ENCODE measurements at regions not wholly inside any gene's neighbourhood (a gene's known extent, or its start where the extent isn't known, plus 50 kb on each side); places are given as distances from the start of the nearest gene placed in this dataset.

DNA sequence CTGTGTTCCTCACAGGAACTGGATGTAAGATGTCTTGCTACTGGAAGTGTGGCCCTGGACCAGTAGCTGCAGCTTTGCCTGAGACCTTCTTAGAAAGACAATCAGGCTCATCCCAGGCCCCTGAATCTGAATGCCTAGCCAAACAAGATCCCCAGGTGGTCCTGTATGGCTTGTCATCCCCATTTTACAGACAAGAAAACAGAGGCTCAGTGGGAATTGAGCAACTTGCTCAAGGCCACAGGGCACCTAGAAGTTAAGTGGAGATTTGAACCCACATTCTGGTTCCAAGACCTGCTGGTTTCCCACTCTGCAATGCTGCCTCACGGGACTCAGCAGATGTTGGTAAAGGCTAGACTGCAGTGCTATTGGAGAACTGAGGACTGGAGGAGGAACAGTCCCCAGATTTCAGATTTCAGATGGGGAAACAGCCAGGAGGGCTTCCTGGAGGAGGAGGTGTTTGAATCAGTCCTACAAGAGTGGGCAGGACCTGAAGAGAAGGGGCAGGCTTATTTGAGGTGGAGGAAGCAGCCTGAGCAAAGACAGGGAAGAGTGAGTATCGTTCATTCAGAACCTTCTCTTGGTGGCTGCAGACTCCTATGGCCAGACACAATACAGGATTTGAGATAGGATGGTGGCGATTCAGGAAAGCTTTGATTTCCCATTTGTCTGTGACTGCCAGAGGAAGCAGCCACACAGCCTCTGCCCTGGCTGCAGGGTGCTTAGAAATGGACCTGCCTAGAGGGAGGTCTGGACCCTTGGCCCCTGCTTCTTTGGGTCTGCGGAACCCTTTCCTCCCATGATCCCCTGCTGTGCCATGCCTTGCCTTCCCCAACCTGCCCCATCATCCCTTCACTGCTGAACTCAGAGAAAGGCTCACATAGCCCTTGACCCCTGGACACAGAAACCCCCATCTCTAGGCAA is 233.4 kb upstream of the NLRP1 start:
- no peak for DNase-seq (ENCODE audit: low read depth in 1 of 2, low spot score in 1 of 2)

GRCh38 chr17:5819396-5819795 is 235.1 kb upstream of the NLRP1 start:
- no peak for DNase-seq (ENCODE audit: low read depth in 1 of 2, low spot score in 1 of 2)

DNA sequence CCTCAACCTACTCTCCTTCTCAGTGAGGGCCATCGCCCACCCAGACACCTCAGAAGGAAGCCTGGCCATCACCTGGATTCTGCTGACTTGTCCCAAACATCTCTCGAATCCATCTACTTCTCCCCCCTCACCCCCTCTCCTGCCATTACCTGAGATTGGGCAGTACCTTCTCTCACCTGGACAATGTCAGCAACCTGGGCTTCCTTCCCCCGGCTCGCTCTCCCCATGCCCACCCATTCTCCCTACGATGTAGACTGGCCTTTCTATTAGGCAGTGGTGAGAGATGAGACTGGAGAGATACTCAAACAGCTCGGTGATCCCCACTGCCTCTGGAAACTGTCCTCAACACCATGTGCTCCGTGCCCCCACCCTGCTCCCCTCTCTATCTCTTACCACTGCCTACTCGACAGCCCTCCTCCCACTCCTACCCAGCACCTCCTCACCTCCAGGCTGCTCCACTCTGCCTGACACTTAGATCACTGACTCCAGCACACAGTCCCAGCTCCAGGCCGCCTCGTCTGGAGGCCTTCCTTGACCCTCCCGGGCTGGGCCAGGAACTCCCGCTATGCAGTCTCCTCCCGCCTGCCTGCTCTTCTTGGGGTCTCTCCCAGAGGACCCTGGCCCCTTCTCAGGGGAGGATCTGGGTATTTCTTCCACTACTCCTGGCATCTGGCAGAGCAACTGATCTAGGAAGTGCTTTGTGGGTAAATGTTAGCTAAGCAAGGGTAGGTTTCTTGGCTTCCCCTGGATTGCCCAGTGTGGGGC is 235.8 kb upstream of the NLRP1 start:
- no peak for DNase-seq (ENCODE audit: low read depth in 1 of 2, low spot score in 1 of 2)

DNA sequence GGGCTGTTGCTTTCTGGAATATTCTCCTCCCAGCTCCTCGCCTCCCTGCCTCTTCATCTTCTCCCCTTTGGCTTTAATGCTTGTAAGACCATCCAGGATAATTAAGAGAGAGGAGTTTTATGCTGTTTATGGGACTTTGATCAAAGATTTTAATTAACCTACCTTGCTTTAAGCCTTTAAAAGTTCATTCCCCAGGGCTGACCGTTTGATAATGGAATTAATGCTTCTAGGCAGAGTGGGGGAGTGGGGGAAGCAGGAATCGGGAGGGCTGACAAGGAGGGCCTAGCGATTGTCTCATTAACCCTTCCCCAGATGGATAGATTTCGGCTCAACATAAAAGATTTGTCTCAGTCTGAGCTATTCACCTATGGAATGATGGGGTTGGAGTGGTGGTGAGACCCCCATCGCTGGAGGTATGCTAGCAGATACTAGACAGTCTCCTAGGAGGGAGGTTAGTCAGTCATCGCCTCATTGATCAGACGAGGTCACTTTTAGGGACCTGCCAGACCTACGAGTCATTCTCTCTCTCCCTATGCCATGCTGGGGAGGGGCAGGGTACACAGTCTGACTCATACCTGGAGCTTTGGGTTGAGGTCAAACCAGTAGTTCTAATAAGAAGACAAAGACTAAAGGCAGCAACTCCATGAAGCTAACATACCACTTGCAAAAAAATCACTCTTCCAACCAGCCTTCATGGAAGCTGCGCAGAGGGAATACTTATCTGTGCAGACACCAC is 236.6 kb upstream of the NLRP1 start:
- DNase-seq (ENCODE audit: low read depth in 1 of 2, low spot score in 1 of 2) = no peak

DNA sequence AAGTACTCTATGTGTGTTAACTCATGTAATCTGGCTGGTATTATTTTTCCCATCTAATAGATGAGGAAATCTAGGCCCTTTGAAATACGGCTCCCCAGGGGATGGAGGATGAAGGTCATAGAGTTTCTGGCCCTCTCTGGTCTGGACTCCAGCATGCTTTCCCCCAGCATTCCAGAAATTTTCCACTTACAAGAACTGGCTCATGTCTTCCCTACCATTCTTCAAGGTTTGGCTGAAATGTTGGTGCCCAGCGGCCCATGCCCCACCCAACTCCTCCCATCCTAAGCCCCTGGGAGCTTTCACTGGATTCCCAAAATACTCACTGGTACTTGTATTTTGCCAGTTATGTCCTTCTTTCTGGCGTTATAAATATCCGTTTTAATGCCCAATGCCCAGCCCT is 237.5 kb upstream of the NLRP1 start:
- DNase-seq (ENCODE audit: low read depth in 1 of 2, low spot score in 1 of 2) = no peak

DNA sequence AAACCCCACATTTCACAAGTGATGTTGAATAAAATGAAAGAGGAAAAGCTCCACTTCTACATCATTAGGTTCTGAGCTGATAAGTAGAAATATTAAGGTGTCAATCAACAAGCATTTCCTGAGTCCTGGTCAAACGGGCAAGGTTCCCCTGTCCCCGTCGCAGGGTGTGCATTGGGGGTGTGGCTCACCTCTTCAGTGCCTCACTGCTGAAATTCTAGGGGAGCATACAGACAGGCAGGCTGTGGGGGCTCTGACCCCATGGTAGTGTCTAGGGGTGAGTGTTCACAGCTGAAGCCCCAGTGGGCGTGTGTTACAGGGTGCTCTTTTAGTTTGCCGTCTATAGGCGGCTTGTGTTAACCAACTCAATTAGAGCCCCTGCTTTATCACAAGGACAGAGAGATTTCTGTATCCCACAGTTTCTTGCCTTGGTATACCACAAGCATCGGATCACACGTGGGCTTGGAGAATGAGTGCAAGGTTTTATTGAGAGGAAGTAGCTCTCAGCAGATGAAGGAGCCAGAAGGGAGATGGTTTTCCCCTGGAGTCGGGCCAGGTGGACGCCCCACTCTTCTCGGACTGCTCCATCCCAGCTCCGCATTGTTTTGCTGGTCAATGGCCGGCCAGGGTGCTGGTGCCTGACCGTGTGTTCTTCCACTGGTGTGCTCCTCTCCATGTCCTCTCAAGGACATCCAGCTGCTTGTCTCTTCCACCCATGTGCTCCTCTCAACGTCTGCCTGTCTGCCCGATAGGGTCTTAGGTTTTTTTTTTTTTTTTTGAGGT is 238.2 kb upstream of the NLRP1 start:
- no peak for DNase-seq (ENCODE audit: low read depth in 1 of 2, low spot score in 1 of 2)

- no peak for DNase-seq (ENCODE audit: low read depth in 1 of 2, low spot score in 1 of 2)
Measured at GRCh38 chr17:5823219-5823618, 238.9 kb upstream of the NLRP1 start.

DNA sequence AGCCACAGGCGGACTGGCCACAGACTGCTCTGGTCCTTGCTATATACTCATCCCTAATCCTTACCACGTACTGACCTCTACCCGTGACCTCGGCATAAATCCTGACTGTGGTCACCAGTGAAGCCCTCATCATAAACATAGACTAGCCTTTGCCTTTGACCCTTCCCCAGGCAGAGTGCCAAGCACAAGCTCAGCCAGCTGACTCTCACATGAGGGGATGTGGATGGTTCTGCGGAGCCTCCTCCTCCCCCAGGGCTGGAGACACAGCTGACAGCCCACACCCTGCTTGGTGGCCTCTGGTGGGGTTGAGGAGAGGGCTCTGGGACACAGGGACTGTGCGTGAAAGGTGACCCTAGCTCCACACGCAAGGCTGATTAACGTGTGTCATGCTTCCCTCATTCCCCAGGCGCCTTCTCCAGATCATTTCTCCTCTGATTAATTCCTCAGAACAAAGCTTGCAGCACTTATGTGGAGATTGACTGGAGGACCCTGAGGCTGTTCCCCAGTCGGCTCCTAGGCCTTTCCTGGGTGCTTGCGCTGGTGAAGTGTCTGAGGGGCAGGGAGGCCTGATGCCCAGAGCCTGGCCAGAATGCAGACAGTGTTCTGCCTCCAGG is 241.5 kb upstream of the NLRP1 start:
- DNase-seq (ENCODE audit: low read depth in 1 of 2, low spot score in 1 of 2) = no peak

DNA sequence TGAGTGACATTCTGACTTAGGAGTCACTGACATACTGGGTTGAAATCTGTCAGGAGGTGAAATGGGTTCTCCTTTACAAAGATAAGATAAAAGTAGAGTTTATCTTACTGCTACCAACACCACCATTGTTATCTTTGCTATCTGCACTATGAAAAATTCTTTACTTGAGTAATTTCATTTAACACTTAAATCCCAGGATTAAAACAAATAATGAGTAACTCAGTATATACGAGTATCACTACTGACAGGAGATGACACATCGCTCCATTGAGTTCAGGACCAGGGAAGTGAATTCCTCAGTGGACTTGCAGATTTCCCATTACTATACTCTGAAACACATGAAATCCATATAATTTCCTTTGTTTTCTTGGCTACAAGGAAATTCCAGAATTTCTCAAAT is 242.1 kb upstream of the NLRP1 start:
- no peak for DNase-seq (ENCODE audit: low read depth in 1 of 2, low spot score in 1 of 2)

- no peak for DNase-seq (ENCODE audit: low read depth in 1 of 2, low spot score in 1 of 2)
Measured at GRCh38 chr17:5830921-5831320, 239.3 kb upstream of the WSCD1 start.

GRCh38 chr17:5832886-5833285 is 237.3 kb upstream of the WSCD1 start:
- no peak for DNase-seq (ENCODE audit: low read depth in 1 of 2, low spot score in 1 of 2)

DNA sequence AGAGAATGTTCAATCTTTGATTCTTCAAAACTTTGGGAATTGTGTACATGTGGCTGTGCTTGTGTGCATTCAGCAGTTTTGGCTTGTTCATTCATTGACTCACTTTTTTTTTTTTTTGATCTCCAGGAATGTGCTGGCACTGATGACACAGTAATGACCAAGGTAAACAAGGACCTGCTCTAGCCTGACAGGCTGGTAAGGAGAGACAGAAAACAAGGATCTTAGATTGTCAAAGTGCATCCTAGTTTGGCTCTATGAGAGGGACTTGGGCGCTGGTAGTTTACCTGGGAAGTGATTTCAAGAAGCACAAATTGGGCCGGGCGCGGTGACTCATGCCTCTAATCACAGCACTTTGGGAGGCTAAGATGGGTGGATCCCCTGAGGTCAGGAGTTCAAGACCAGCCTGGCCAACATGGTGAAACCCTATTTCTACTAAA is 233.1 kb upstream of the WSCD1 start:
- DNase-seq (ENCODE audit: low read depth in 1 of 2, low spot score in 1 of 2) = no peak

DNA sequence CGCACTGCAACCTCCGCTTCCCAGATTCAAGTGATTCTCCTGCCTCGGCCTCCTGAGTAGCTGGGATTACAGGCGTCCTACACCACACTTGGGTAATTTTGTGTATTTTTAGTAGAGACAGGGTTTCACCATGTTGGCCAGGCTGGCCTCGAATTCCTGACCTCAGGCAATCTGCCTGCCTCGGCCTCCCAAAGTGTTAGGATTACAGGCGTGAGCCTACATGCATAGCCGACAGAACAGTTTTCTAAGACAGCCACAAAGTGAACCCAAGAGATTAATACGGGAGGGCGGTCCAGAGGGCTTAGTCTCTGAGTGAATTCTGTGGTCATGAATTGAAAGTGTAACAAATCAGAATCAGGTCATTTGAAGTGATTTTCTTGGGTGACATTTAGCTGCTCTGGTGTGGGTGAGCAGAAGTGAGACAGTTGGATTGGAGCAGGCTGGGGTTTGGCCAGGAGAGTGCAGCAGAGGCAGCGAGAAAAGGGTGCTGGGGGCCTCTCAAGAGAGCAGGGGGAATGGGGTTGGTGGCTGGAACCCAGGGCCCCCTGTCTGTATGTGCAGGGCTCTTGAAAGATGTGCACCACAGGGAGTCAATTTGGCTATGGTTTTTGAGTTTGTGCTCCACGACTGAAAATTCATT is 231.4 kb upstream of the WSCD1 start:
- DNase-seq (ENCODE audit: low read depth in 1 of 2, low spot score in 1 of 2) = no peak

DNA sequence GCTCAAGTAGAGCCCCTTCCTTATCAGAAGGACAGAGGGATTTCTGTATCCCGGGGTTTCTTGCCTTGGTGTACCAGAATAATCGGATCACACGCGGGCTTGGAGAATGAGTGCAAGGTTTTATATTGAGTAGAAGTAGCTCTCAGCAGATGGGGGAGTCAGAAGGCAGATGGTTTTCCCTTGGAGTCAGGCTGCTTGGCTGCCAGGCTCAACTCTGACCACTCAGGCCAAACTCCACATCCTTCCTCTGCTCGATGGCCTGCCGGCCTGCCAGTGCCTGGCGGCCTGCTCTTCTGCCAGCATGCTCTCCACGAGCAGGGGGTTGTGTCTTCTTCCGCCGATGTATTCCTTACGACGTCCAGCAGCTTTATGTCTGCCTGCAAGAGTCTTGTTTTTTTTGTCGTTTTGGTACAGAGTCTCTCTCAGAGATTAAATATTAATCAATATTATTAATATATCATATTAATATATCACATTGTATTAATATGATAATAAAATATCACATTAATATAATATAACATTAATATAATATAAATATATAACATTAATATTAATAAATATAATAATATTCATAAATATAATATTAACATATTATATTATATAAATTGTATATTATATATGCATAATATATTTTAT is 229.2 kb upstream of the WSCD1 start:
- no peak for DNase-seq (ENCODE audit: low read depth in 1 of 2, low spot score in 1 of 2)

DNA sequence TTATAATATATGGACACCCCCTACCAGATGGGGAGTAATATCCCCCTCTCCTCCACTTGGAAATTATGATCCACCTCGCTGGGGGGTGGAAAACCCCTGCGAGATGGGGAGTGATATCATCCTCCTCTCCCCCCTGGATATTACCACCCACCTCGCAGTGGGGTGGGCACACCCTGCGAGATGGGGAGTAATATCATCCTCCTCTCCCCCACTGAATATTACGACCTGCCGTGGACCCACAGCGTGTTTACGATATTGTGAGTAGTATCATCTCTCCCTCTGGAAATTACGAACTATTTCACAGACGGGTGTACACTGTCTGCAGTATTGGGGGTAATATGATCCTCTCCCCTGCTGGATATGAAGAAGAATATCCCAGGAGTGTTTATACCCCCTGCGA is 228.3 kb upstream of the WSCD1 start:
- DNase-seq (ENCODE audit: low read depth in 1 of 2, low spot score in 1 of 2) = no peak

GRCh38 chr17:5843366-5844026 is 226.7 kb upstream of the WSCD1 start:
- DNase-seq (ENCODE audit: low read depth in 1 of 2, low spot score in 1 of 2) = no peak

GRCh38 chr17:5846001-5846400 is 224.2 kb upstream of the WSCD1 start:
- no peak for DNase-seq (ENCODE audit: low read depth in 1 of 2, low spot score in 1 of 2)

DNA sequence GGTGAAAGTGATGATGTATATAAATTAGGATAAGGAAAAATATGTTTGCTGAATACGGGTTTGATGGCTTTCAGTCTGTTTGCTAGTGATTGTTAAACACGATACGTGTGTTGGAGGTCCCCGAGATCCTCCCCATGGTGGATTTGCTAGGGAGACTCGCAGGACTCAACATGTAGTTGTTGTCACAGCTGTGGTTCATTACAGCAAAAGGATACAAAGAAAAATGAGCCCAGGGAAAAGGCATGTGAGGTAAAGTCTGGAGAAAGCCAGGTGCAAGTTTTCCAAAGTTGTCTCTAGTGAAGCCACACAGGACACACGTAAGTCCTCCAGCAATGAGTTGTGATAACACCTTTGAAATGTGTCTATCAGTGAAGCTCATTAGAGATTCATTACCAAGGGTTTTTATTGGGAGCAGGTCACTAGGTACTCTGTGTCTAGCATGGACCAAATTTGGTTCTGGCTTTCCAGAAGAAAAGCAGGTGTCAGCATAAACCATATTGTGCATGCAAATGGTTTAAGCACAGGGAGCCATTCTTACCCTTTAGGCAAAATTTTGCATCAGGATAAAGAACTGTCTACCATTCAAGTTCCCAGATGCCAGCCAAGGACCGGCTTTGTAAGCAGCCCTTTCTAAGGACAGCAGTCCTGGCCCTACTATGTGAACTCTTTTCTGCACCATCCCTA is 215.2 kb upstream of the WSCD1 start:
- no peak for DNase-seq (ENCODE audit: low read depth in 1 of 2, low spot score in 1 of 2)
